ENCODE measurements at regions not wholly inside any gene's neighbourhood (a gene's known extent, or its start where the extent isn't known, plus 50 kb on each side); places are given as distances from the start of the nearest gene placed in this dataset.

DNA sequence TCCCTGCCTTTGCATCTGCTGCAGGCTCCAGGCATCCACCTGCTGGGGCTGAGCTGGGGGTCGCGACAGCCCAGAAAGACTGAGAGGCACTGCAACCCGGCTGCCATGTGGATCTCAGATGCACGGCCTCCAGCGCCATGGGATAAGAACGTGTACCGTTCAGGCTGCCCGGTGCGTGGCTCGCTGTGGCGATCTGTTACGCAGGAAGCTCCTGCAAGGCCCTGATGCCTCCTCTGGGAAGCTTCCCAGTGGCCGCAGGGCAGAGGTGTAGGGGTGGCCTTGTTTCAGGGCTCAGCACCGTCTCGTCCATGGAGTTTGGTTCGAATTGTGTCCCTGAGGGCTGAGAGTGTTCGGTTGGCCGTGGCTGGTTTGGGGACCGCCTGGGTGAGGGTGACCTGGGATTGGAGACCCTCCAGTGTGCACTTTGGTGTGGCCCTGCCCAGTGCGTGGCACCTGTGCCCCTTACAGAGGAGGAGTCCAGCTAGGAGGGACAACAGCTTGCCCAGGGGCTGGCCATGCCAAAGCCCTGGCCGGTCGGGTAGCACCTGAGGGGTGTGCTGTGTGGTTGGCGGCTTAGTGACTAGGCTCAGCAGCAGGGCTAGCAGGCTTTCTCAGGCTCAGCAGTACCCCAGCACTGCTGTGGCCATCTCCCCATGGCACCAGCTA is 1184.5 kb downstream of the BRD1 start:
- TF ChIP-seq CTCF (conservative IDR thresholded peaks at IDR 0.05; ENCODE audit: low read length) (no peak), EZH2phosphoT487 (IDR thresholded peaks at IDR 0.05; ENCODE audit: borderline replicate concordance) (no peak)
